Muscle of back (tissue), 3 donors: ENCODE measurements at regions not wholly inside any gene's neighbourhood (a gene's known extent, or its start where the extent isn't known, plus 50 kb on each side); places are given as distances from the start of the nearest gene placed in this dataset.
"Not testable (repeated sequence)": the region's sequence is repeated elsewhere in the genome, so short reads cannot be mapped to it uniquely, and the experiment has no call there.

ENCODE experiments used
- DNase-seq, 3 donors: peaks; one replicate each; pipeline versions ENCODE4 v3.0.0 to v3.0.0-alpha.2; 2013

- DNase-seq: no peak
Observed at GRCh38 chr6:130674604-130675003, 152.6 kb upstream of the SMLR1 start.

GRCh38 chr6:130675072-130675471 lies 152.1 kb upstream of the SMLR1 start:
- DNase-seq: no peak

- peak; percentile 67 to 82 (median 69) for DNase-seq
Observed at GRCh38 chr6:130676077-130676772, 151.0 kb upstream of the SMLR1 start.

- DNase-seq: no peak
Observed at GRCh38 chr6:130676773-130677144, 150.4 kb upstream of the SMLR1 start.

GRCh38 chr6:130677312-130677711 lies 149.9 kb upstream of the SMLR1 start:
- no peak for DNase-seq

GRCh38 chr6:130677766-130678165 lies 149.4 kb upstream of the SMLR1 start:
- no peak for DNase-seq

GRCh38 chr6:130679684-130680083 lies 147.5 kb upstream of the SMLR1 start:
- no peak for DNase-seq

- DNase-seq: peak in 2 of 3 donors; percentile 34 to 38
Observed at GRCh38 chr6:130680116-130680515, 147.1 kb upstream of the SMLR1 start.

- DNase-seq: peak in 2 of 3 donors; percentile 24 to 41
Observed at GRCh38 chr6:130681028-130681427, 146.2 kb upstream of the SMLR1 start.

- no peak for DNase-seq
Observed at GRCh38 chr6:130682066-130682465, 145.1 kb upstream of the SMLR1 start.

- no peak for DNase-seq
Observed at GRCh38 chr6:130683761-130684517, 143.3 kb upstream of the SMLR1 start.

GRCh38 chr6:130692659-130693058 lies 134.5 kb upstream of the SMLR1 start:
- DNase-seq: no peak

- no peak for DNase-seq
Observed at GRCh38 chr6:130693944-130694343, 133.3 kb upstream of the SMLR1 start.

- peak in 1 of 3 donors; percentile 23 for DNase-seq
Observed at GRCh38 chr6:130694606-130695005, 132.6 kb upstream of the SMLR1 start.

- no peak for DNase-seq
Observed at GRCh38 chr6:130696806-130697205, 130.4 kb upstream of the SMLR1 start.

GRCh38 chr6:130697271-130697994 lies 129.8 kb upstream of the SMLR1 start:
- peak in 1 of 3 donors; percentile 45 for DNase-seq

- DNase-seq: peak in 2 of 3 donors; percentile 38 to 53
Observed at GRCh38 chr6:130697995-130698535, 129.1 kb upstream of the SMLR1 start.

- no peak for DNase-seq
Observed at GRCh38 chr6:130699742-130700141, 127.5 kb upstream of the SMLR1 start.

- no peak for DNase-seq
Observed at GRCh38 chr6:130700397-130700796, 126.8 kb upstream of the SMLR1 start.

- no peak for DNase-seq
Observed at GRCh38 chr6:130708338-130708737, 118.9 kb upstream of the SMLR1 start.

- not testable (repeated sequence) for DNase-seq
Observed at GRCh38 chr6:130711641-130712040, 115.6 kb upstream of the SMLR1 start.

GRCh38 chr6:130713144-130713543 lies 114.1 kb upstream of the SMLR1 start:
- no peak for DNase-seq
